Activated CD4-positive, CD25-positive, alpha-beta regulatory T cell treated with anti-CD3 and anti-CD28 coated beads, Interleukin-2, amount 50 U/mL, for 72 hours (primary cell): ENCODE measurements at regions not wholly inside any gene's neighbourhood (a gene's known extent, or its start where the extent isn't known, plus 50 kb on each side); places are given as distances from the start of the nearest gene placed in this dataset.

Experiments
- DNase-seq: peaks from one replicate; pipeline ENCODE4 v3.0.0; 2021

GRCh38 chr19:30775956-30776355 lies 403.8 kb downstream of the ZNF536 start:
- DNase-seq = no peak

- no peak for DNase-seq
Observed at GRCh38 chr19:30774252-30774766, 402.1 kb downstream of the ZNF536 start.

GRCh38 chr19:30762651-30763050 lies 390.5 kb downstream of the ZNF536 start:
- no peak for DNase-seq

- no peak for DNase-seq
Observed at GRCh38 chr19:30760014-30760413, 387.8 kb downstream of the ZNF536 start.

GRCh38 chr19:30757837-30758617 lies 385.8 kb downstream of the ZNF536 start:
- DNase-seq = no peak

GRCh38 chr19:30757104-30757836 lies 385.1 kb downstream of the ZNF536 start:
- no peak for DNase-seq

- no peak for DNase-seq
Observed at GRCh38 chr19:30755581-30755980, 383.4 kb downstream of the ZNF536 start.

- DNase-seq = no peak
Observed at GRCh38 chr19:30754162-30754561, 382.0 kb downstream of the ZNF536 start.

- DNase-seq = no peak
Observed at GRCh38 chr19:30752876-30753275, 380.7 kb downstream of the ZNF536 start.

GRCh38 chr19:30752201-30752600 lies 380.0 kb downstream of the ZNF536 start:
- no peak for DNase-seq

- no peak for DNase-seq
Observed at GRCh38 chr19:30745476-30745985, 373.3 kb downstream of the ZNF536 start.

- no peak for DNase-seq
Observed at GRCh38 chr19:30744741-30745475, 372.7 kb downstream of the ZNF536 start.

GRCh38 chr19:30743702-30744101 lies 371.5 kb downstream of the ZNF536 start:
- DNase-seq = no peak

- no peak for DNase-seq
Observed at GRCh38 chr19:30743011-30743410, 370.8 kb downstream of the ZNF536 start.

GRCh38 chr19:30742406-30742938 lies 370.3 kb downstream of the ZNF536 start:
- no peak for DNase-seq

GRCh38 chr19:30741566-30741965 lies 369.4 kb downstream of the ZNF536 start:
- no peak for DNase-seq

GRCh38 chr19:30739394-30739793 lies 367.2 kb downstream of the ZNF536 start:
- DNase-seq = no peak

GRCh38 chr19:30738047-30738446 lies 365.9 kb downstream of the ZNF536 start:
- DNase-seq = no peak

- DNase-seq = no peak
Observed at GRCh38 chr19:30734669-30735068, 362.5 kb downstream of the ZNF536 start.

GRCh38 chr19:30733826-30734550 lies 361.8 kb downstream of the ZNF536 start:
- DNase-seq = no peak

- no peak for DNase-seq
Observed at GRCh38 chr19:30731591-30731990, 359.4 kb downstream of the ZNF536 start.

GRCh38 chr19:30729451-30729850 lies 357.3 kb downstream of the ZNF536 start:
- DNase-seq = no peak
